GM23338 (cell line): ENCODE measurements at regions not wholly inside any gene's neighbourhood (a gene's known extent, or its start where the extent isn't known, plus 50 kb on each side); places are given as distances from the start of the nearest gene placed in this dataset.

Experiments
- ATAC-seq: fragments of 200-7000 bp; cut with Tn5 transposase; 3 replicates; pipeline ENCODE4 v1.9.1; 2020
- DNase-seq: peaks from one replicate; pipeline ENCODE4 v3.0.0-alpha.2; 2015; ENCODE audit warnings: low spot score
- H2AFZ ChIP-seq: fragments of 200-600 bp; sonication (generic); 2 replicates; pipeline ENCODE4 v1.8.0; 2016; ENCODE audit warnings: antibody characterized with exemption, mild to moderate bottlenecking, moderate library complexity
- H3F3A ChIP-seq: fragments of 200-600 bp; sonication (generic); replicated peaks from 2 replicates; pipeline ENCODE4 v1.8.0; 2017; ENCODE audit warnings: antibody characterized with exemption, mixed run types, low read depth
- H3K27ac ChIP-seq: fragments of 200-600 bp; sonication (generic); 2 replicates; pipeline ENCODE4 v1.6.1; 2016; ENCODE audit warnings: low read depth
- H3K27me3 ChIP-seq: fragments of 200-600 bp; sonication (generic); 2 replicates; pipeline ENCODE4 v1.8.0; 2016; ENCODE audit warnings: mild to moderate bottlenecking, mixed run types, moderate library complexity; ENCODE audit not compliant: insufficient read depth
- H3K36me3 ChIP-seq: fragments of 200-600 bp; sonication (generic); 2 replicates; pipeline ENCODE4 v1.8.0; 2016; ENCODE audit warnings: mild to moderate bottlenecking; ENCODE audit not compliant: insufficient read depth
- H3K4me1 ChIP-seq: fragments of 200-600 bp; sonication (generic); 2 replicates; pipeline ENCODE4 v1.8.0; 2016; ENCODE audit warnings: mild to moderate bottlenecking, moderate library complexity; ENCODE audit not compliant: insufficient read depth
- H3K4me2 ChIP-seq: fragments of 200-600 bp; sonication (generic); 2 replicates; pipeline ENCODE4 v1.7.1; 2017; ENCODE audit warnings: mixed run types
- H3K4me3 ChIP-seq: fragments of 200-600 bp; sonication (generic); 2 replicates; pipeline ENCODE4 v1.6.1; 2016; ENCODE audit warnings: mixed run types
- H3K79me2 ChIP-seq: fragments of 200-600 bp; sonication (generic); replicated peaks from 2 replicates; pipeline ENCODE4 v1.8.0; 2017; ENCODE audit warnings: mild to moderate bottlenecking; ENCODE audit not compliant: insufficient read depth
- H3K9me2 ChIP-seq: fragments of 200-600 bp; sonication (generic); 2 replicates; pipeline ENCODE4 v1.8.0; 2017; ENCODE audit not compliant: insufficient read depth
- H4K20me1 ChIP-seq: fragments of 200-600 bp; sonication (generic); replicated peaks from 2 replicates; pipeline ENCODE4 v1.8.0; 2017; ENCODE audit warnings: mild to moderate bottlenecking; ENCODE audit not compliant: insufficient read depth
- H3K27ac Mint-ChIP-seq: 2 replicates; pipeline ENCODE4 v1.8.0; 2020; ENCODE audit warnings: inconsistent platforms, mild to moderate bottlenecking, moderate library complexity, mixed read lengths
- H3K27me3 Mint-ChIP-seq: 3 replicates; pipeline ENCODE4 v1.8.0; 2022; ENCODE audit warnings: low read depth, mild to moderate bottlenecking, moderate library complexity, mixed read lengths, inconsistent platforms; ENCODE audit not compliant: insufficient read depth, poor library complexity
- H3K36me3 Mint-ChIP-seq: 3 replicates; pipeline ENCODE4 v1.8.0; 2021; ENCODE audit warnings: low read depth, mild to moderate bottlenecking, inconsistent platforms, moderate library complexity, mixed read lengths
- H3K4me1 Mint-ChIP-seq: 3 replicates; pipeline ENCODE4 v1.8.0; 2020; ENCODE audit warnings: mild to moderate bottlenecking, inconsistent platforms, mixed read lengths
- H3K4me3 Mint-ChIP-seq: 3 replicates; pipeline ENCODE4 v1.8.0; 2021; ENCODE audit warnings: moderate library complexity, mild to moderate bottlenecking, inconsistent platforms, mixed read lengths
- H3K9me3 Mint-ChIP-seq: 3 replicates; pipeline ENCODE4 v1.8.0; 2020; ENCODE audit warnings: moderate library complexity, mild to moderate bottlenecking, inconsistent platforms, mixed read lengths
- CREB1 ChIP-seq: fragments of 250-450 bp; sonication (Bioruptor Pico); IDR thresholded peaks from 2 replicates; pipeline ENCODE4 v1.5.0; 2020; ENCODE audit warnings: low read depth, mild to moderate bottlenecking, moderate library complexity
- CTCF ChIP-seq, 2 experiments: fragments of 200-600 bp in 1 of 2; sonication (generic) in 1 of 2; conservative IDR thresholded peaks; 2 replicates each; pipeline versions ENCODE4 v1.5.1 to v1.6.1; 2016 to 2017; ENCODE audit warnings: antibody characterized with exemption in 2 of 2, low read depth in 2 of 2, mild to moderate bottlenecking in 2 of 2, moderate library complexity in 1 of 2
- EZH2 ChIP-seq: fragments of 200-600 bp; sonication (generic); IDR thresholded peaks from one replicate; pipeline ENCODE4 v1.8.0; 2017; ENCODE audit warnings: antibody characterized with exemption, mild to moderate bottlenecking, low read depth; ENCODE audit not compliant: unreplicated experiment
- EZH2phosphoT487 ChIP-seq: fragments of 200-600 bp; sonication (generic); IDR thresholded peaks from one replicate; pipeline ENCODE4 v1.8.1; 2018; ENCODE audit warnings: antibody characterized with exemption; ENCODE audit not compliant: unreplicated experiment
- JUNB ChIP-seq: IDR thresholded peaks from one replicate; pipeline ENCODE4 v1.6.1; 2016; ENCODE audit warnings: antibody characterized with exemption; ENCODE audit not compliant: unreplicated experiment
- NANOG ChIP-seq: IDR thresholded peaks from 2 replicates; pipeline ENCODE4 v1.6.1; 2016; ENCODE audit warnings: antibody characterized with exemption, borderline replicate concordance
- POLR2AphosphoS5 ChIP-seq: IDR thresholded peaks from 2 replicates; pipeline ENCODE4 v1.6.1; 2016; ENCODE audit warnings: antibody characterized with exemption, low read depth
- REST ChIP-seq: IDR thresholded peaks from one replicate; pipeline ENCODE4 v1.6.1; 2018; ENCODE audit warnings: antibody characterized with exemption; ENCODE audit not compliant: unreplicated experiment
- STAT1 ChIP-seq: IDR thresholded peaks from one replicate; pipeline ENCODE4 v1.6.1; 2016; ENCODE audit warnings: antibody characterized with exemption; ENCODE audit not compliant: unreplicated experiment
- ZNF114 ChIP-seq: fragments of 250-450 bp; sonication (Bioruptor Pico); IDR thresholded peaks from 2 replicates; pipeline ENCODE4 v1.5.0; 2020; ENCODE audit warnings: mild to moderate bottlenecking, moderate library complexity
- ZNF331 ChIP-seq: fragments of 250-450 bp; sonication (Bioruptor Pico); IDR thresholded peaks from 2 replicates; pipeline ENCODE4 v1.5.0; 2020; ENCODE audit warnings: low read depth, mild to moderate bottlenecking, moderate library complexity
- TF ChIP-seq, protein P1 (sequence below): fragments of 250-450 bp; sonication (Bioruptor Pico); IDR thresholded peaks from 2 replicates; pipeline ENCODE4 v1.5.0; 2020; ENCODE audit warnings: mild to moderate bottlenecking, moderate library complexity
- TF ChIP-seq, protein P2 (sequence below): IDR thresholded peaks from 2 replicates; pipeline ENCODE4 v1.6.1; 2016; ENCODE audit warnings: antibody characterized with exemption

GRCh38 chr5:82698026-82698425 lies 379.2 kb downstream of the TMEM167A start:
- Histone ChIP-seq H2AFZ (no peak overlapping the region), H3K4me2 (no peak overlapping the region), H3K36me3 (no peaks in the 10 kb centered on the region), H3F3A (no peaks in the 10 kb centered on the region), H3K4me3 (no peak overlapping the region), H4K20me1 (no peaks in the 10 kb centered on the region), H3K9me2 (no peaks in the 10 kb centered on the region), H3K27ac (no peak overlapping the region), H3K79me2 (no peaks in the 10 kb centered on the region), H3K4me1 (no peaks in the 10 kb centered on the region), H3K27me3 (no peaks in the 10 kb centered on the region)
- ATAC-seq (no peak), DNase-seq (no peak)
- Mint-ChIP-seq H3K36me3 (no peaks in the 10 kb centered on the region), H3K27ac (no peak overlapping the region), H3K9me3 (no peaks in the 10 kb centered on the region), H3K27me3 (peaks cover 2% of the 10 kb centered on the region), H3K4me1 (peaks cover 18% of the 10 kb centered on the region), H3K4me3 (no peak overlapping the region)
- no peak for TF ChIP-seq EZH2
- TF ChIP-seq, protein P1, sequence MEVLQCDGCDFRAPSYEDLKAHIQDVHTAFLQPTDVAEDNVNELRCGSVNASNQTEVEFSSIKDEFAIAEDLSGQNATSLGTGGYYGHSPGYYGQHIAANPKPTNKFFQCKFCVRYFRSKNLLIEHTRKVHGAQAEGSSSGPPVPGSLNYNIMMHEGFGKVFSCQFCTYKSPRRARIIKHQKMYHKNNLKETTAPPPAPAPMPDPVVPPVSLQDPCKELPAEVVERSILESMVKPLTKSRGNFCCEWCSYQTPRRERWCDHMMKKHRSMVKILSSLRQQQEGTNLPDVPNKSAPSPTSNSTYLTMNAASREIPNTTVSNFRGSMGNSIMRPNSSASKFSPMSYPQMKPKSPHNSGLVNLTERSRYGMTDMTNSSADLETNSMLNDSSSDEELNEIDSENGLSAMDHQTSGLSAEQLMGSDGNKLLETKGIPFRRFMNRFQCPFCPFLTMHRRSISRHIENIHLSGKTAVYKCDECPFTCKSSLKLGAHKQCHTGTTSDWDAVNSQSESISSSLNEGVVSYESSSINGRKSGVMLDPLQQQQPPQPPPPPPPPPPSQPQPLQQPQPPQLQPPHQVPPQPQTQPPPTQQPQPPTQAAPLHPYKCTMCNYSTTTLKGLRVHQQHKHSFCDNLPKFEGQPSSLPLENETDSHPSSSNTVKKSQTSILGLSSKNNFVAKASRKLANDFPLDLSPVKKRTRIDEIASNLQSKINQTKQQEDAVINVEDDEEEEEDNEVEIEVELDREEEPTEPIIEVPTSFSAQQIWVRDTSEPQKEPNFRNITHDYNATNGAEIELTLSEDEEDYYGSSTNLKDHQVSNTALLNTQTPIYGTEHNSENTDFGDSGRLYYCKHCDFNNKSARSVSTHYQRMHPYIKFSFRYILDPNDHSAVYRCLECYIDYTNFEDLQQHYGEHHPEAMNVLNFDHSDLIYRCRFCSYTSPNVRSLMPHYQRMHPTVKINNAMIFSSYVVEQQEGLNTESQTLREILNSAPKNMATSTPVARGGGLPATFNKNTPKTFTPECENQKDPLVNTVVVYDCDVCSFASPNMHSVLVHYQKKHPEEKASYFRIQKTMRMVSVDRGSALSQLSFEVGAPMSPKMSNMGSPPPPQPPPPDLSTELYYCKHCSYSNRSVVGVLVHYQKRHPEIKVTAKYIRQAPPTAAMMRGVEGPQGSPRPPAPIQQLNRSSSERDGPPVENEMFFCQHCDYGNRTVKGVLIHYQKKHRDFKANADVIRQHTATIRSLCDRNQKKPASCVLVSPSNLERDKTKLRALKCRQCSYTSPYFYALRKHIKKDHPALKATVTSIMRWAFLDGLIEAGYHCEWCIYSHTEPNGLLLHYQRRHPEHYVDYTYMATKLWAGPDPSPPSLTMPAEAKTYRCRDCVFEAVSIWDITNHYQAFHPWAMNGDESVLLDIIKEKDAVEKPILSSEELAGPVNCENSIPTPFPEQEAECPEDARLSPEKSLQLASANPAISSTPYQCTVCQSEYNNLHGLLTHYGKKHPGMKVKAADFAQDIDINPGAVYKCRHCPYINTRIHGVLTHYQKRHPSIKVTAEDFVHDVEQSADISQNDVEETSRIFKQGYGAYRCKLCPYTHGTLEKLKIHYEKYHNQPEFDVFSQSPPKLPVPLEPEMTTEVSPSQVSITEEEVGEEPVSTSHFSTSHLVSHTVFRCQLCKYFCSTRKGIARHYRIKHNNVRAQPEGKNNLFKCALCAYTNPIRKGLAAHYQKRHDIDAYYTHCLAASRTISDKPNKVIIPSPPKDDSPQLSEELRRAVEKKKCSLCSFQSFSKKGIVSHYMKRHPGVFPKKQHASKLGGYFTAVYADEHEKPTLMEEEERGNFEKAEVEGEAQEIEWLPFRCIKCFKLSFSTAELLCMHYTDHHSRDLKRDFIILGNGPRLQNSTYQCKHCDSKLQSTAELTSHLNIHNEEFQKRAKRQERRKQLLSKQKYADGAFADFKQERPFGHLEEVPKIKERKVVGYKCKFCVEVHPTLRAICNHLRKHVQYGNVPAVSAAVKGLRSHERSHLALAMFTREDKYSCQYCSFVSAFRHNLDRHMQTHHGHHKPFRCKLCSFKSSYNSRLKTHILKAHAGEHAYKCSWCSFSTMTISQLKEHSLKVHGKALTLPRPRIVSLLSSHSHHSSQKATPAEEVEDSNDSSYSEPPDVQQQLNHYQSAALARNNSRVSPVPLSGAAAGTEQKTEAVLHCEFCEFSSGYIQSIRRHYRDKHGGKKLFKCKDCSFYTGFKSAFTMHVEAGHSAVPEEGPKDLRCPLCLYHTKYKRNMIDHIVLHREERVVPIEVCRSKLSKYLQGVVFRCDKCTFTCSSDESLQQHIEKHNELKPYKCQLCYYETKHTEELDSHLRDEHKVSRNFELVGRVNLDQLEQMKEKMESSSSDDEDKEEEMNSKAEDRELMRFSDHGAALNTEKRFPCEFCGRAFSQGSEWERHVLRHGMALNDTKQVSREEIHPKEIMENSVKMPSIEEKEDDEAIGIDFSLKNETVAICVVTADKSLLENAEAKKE, result no peak
- no peak for TF ChIP-seq REST
- no peak for TF ChIP-seq CTCF (conservative IDR thresholded peaks at IDR 0.05; ENCODE audit: low read depth in 2 of 2)
- TF ChIP-seq EZH2phosphoT487, result no peak
- TF ChIP-seq STAT1, result no peak
- TF ChIP-seq CREB1 (CRISPR knock-in tag), result no peak
- TF ChIP-seq, protein P2, sequence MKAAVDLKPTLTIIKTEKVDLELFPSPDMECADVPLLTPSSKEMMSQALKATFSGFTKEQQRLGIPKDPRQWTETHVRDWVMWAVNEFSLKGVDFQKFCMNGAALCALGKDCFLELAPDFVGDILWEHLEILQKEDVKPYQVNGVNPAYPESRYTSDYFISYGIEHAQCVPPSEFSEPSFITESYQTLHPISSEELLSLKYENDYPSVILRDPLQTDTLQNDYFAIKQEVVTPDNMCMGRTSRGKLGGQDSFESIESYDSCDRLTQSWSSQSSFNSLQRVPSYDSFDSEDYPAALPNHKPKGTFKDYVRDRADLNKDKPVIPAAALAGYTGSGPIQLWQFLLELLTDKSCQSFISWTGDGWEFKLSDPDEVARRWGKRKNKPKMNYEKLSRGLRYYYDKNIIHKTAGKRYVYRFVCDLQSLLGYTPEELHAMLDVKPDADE, result no peak
- no peak for TF ChIP-seq NANOG
- no peak for TF ChIP-seq ZNF114 (CRISPR knock-in tag)
- no peak for TF ChIP-seq ZNF331 (CRISPR knock-in tag)
- TF ChIP-seq POLR2AphosphoS5, result no peak
- TF ChIP-seq JUNB, result no peak
